Adipose tissue (tissue), 3 donors: ENCODE measurements at regions not wholly inside any gene's neighbourhood (a gene's known extent, or its start where the extent isn't known, plus 50 kb on each side); places are given as distances from the start of the nearest gene placed in this dataset.

ENCODE experiments used
- H3K27ac ChIP-seq: one replicate; pipeline ENCODE4 v1.5.1; 2013; ENCODE audit warnings: low read depth, low read length
- WGBS, 3 donors: extraction: QIAGEN DNeasy Blood & Tissue Kit; methylation state at CpG; one replicate each; pipeline ENCODE4 v1.1.7; 2013; 5-methylcytosine and 5-hydroxymethylcytosine counted together
- donor health status: healthy with polysubstance abuse.
- donor health status: Bipolar disorder and iron deficiency.
- donor health status: healthy.

DNA sequence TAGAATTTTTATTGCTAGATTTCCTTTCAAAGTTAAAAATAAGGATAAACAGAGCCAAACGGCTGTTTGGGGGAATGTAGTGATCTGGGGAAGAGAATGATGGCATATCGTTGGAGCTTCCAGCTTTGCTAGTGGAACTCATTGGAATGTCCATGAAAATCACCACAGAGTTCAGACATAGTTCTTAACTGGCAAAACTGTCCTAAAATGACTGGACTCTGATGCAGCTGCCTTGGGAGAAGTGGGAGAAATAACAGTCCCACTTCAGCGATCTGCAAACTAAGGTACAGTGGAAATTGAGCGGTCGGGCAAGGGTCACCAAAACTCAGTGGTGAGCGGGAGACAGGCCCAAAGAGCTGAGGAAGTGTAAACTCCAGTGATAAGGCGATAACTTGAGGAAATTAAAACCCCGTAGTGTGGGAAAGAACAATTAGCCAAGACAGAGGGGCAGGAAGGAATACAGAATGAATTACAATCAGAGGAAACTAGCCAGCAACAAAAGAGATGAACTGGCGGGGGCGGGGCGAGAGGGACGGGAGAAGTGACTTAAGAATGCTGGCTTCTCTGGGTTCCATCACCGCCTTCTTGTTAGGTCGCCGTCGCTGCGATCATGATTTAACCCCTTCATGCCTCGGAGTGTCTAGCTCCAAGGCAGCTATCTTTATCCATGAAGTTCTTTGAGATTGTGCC lies 89.8 kb upstream of the ARHGAP29 start:
- no peak overlapping the region for H3K27ac ChIP-seq
- 10 to 32% (median 17%) methylated on average over 18 of the region's 18 CpGs for WGBS, 3 donors

DNA sequence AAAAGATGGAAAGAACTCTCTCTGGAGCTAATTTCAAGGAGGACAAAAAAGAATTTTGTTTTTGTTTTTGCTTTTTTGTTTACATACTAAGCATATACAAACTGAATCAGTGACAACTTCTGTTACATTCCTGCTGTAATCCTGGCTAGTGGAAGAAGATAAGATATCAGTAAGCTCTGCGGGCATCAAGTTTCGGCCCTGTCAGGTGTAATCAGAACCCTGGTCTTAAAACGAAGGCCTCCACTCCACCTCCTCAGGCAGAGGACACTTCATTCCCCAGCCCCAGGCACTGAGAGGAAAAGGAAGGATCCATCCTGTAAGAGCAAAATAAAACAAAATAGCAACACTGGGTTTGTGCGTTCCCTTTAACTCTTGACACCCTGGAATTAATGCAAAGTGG lies 88.9 kb upstream of the ARHGAP29 start:
- H3K27ac ChIP-seq: no peak overlapping the region
- 14 to 55% (median 50%) methylated on average over 4 of the region's 4 CpGs for WGBS, 3 donors

DNA sequence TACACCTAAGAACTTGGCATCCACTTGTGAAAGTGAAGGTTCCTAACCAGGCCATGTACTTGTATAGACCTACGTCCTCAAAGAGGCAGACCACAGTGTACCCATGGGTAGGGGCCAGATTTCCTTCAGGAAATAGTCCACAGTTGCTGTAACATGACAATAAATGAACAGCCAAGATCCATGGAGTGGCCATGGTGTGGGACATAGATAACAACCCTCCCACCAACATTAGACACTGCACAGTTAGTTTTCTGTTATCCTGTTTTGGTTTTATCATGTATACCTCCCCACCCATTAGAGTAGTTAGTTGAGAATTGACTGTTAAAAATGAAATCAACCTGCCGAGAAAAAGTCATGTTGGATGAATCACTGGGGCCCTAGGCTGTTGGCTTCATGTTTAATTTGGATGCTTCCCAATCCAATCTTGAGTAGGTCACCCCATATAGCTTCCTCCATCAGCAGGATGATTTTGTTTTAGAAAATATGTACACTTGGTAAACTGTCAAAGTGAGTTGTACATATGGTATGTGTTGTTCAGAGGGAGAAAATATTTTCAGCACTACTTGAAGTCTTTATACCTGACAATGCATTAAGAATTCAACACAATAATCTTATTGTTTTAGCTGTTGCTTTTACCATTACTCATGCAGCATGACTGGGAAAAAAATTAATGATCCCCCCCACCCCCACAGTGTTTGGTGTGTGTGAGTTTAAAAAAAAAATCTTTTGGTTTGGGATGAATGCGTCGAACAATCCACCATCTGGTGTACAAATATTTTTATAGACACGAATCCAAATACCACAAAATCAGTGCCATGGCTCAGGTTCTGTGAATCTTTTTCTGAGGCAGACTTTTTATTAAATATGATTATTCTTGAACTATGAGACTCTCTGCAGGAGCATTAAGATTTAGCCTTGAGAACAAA lies 88.3 kb upstream of the ARHGAP29 start:
- H3K27ac ChIP-seq: no peak overlapping the region
- 24 to 48% (median 46%) methylated on average over 5 of the region's 5 CpGs for WGBS, 3 donors

DNA sequence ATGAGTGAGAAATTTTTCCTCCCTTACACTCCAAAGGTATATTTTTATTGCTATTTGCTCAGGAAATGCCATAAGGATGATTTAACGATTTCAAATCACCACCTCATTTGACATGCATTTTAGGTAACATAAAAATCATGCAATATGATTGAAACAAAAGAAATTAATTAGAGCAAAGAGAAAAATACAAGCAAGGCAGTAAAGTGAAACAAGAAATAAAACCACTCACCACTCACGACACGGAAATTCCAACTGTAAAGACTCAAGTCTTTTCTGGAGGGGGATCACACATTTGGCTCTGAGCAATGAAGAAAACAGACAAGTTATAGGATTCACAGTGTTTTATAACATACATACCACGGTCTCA lies 86.8 kb upstream of the ARHGAP29 start:
- H3K27ac ChIP-seq: no peak overlapping the region
- WGBS, 3 donors: 70 to 76% (median 73%) methylated on average over 4 of the region's 4 CpGs

DNA sequence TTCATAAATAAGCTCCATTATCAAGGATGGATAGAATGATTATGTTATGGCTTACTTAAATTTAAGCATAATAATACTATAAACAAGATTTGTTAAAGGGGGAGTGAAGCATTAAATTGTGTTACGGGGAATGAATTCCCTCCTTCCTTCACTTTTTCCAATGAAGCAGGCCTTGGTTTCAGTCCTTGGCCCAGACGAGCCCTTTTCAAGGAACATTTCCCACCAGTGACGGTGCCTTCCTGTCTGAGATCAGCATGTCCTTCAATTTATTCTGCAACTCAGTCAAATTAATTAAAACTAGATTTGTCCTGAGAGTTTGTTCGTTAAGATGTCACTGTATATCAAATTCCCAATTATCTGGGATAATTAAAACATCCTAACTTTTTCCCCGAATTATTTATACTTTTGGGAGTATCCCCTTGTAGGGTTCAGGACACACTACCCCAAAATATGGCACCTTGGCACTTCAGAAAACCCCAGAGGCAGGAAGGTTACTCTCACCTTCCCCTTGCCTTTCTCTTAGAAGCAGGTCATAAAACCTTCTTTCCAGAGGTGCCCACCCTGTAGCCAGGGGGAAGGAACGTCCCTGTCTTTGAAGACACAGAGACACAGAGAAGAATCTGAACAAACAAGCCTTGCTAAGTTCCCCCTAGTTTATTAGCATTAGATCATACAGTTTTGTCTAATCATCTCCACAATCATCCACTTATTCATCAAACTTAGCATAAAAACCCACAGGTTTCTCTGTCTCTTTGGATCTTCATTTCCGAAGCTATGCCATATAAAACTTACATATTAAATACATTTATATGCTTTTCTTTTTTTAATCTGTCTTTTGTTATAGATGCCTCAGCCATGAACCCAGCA lies 86.2 kb upstream of the ARHGAP29 start:
- no peak overlapping the region for H3K27ac ChIP-seq
- WGBS, 3 donors: 77 to 89% (median 82%) methylated on average over 7 of the region's 7 CpGs

DNA sequence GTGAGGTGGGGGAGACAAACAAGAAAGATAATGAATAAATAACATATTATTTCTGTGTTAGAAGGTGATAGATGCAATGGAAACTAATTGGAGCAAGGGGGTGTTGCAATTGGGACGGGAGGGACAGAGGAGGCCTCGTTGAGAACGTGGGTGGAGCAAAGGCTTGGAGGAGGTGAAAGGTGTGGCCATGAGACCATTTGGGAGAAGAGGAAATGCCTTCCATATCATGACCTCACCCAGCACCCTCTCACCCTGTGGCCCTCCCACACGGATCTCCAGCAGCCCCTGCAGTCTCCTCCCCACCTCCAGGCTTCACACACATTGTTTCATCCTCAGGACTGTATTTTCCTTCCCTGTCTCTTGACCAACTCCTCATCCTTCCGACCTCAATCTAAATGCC lies 85.3 kb upstream of the ARHGAP29 start:
- H3K27ac ChIP-seq: no peak overlapping the region
- whole genome bisulfite sequencing, 3 donors: 59 to 84% (median 66%) methylated on average over 5 of the region's 5 CpGs

DNA sequence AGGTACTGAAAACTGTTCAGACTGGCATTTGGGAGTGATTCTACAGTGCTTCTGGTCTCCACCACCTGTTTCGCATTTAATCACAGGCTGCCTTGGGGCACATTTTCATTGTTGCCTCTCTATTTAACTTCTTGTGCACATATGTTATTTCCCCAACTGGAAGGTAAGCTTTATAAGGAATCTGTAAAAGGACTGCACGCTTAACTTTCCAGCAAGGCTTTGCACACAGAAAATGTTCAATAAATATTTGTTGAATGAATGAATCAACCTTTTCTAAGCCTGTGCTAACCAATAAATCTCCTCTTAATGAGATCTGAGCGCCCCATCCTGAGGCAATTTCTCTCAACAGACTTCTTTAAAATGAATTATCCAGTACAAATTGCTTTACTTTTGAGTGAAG lies 84.3 kb upstream of the ARHGAP29 start:
- WGBS, 3 donors: 68 to 96% (median 88%) methylated on average over 3 of the region's 3 CpGs
- no peak overlapping the region for H3K27ac ChIP-seq

DNA sequence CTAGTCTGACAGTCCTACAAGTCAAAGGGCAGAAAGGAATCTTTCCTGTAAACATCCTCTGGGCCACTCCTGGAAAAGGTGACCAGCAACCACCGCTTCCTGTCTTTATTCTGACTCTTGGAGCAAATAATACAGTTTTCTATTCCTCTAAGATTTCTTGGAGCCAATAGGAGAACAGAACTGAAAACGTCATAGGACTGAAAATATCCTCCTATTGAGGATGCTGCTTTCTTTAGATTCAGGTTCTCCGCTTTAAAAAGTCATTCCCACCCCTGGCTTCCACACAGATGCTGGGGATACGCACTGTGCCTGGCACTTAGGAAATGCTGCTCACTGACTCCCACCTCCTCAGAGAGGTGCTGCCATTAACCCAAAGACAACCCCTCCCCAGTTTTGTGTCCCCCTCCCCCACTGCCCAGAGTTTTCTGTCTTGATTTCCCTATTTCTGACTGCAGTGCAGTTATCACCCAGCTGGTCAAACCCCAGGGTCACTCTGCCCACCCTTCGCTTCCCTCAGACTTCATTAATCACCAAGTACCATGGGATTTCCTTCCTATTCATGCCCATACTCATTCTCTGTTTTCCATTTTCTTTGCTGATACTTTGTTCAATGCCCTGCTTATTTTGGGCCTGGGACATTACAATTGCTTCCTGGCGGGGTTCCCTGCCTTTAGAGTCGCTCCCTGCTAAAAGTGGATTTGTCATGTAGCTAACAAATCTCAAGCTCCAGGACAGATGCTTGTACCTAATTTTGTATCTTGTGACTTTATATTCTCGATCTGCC lies 82.1 kb upstream of the ARHGAP29 start:
- no peak overlapping the region for H3K27ac ChIP-seq
- WGBS, 3 donors: 74 to 84% (median 75%) methylated on average over 8 of the region's 8 CpGs

DNA sequence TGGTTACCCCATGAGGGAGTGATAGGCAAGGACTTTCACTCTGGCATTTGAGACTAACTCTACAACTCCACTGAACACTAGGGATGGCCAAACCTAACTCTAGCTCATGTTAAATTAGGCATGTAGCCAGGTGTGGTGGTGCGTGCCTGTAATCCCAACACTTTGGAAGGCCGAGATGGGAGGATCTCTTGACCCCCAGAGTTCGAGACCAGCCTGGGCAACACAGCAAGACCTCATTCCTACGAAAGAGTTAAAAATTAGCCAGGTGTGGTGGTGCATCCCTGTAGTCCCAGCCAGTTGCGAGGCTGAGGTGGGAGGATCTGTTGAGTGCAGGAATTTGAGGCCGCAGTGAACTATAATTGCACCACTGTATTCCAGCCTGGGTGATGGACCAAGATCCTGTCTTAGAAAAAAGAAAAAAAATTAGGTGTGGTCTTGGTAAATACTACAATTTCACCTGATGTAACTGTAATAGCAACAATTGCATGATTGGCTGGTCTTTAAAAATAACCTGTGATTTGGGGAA lies 81.2 kb upstream of the ARHGAP29 start:
- H3K27ac ChIP-seq: no peak overlapping the region
- 94 to 95% (median 95%) methylated on average over 6 of the region's 6 CpGs for WGBS, 3 donors

DNA sequence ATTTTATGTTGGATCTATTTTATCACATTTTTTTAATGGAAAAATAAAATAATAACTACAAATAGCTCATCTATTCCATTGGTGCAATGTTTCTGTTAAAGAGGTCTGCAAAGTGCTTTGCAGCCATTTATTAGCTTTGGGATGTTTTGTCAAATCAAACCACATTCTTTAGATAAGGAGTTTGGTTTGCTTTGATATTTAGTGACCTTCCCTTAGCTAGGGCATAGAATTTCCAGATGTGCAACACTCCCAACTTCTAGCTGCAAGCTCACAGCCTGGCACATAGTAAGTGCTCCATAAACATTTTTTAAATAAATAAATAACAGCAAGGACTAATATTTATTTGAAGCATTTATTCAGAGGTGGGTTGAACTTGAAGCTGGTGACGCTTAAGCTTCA lies 80.4 kb upstream of the ARHGAP29 start:
- 91 to 97% (median 95%) methylated on average over 1 of the region's 1 CpG for WGBS, 3 donors
- H3K27ac ChIP-seq: no peak overlapping the region

DNA sequence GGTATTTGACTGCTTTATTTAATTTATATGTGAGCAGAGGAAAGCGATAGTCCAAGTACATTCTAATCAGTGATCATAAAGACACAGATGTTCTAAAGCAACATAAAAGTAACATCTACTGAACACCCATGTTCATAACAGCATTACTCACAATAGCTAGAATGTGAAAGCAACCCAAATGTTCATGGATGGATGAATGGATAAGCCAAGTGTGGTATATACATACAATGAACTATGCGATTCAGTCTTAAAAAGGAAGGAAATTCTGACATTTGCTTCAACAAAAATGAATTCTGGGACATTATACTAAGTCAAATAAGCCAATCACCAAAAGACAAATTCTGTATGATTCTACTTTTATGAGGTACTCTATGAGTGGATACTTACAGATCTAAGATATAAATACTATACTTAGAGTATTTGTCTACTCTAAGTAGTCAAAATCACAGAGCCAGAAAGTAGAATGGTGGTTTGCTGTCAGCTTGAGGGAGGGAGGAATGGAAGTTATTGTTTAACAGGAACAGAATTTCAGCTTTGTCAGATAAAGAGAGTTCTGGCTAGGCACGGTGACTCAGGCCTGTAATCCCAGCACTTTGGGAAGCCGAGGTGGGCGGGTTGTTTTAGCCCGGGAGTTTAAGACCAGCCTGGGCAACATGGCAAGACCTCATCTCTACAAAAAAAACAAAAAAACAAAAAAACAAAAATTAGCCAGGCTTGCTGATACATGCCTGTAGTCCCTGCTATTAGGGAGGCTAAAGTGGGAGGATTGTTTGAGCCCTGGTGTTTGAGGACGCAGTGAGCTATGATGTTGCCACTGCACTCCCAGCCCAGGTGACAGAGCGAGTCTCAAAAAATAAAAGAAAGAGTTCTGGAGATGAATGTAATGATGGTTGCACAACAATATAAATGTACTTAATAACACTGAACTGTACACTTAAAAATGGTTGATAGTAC lies 79.7 kb upstream of the ARHGAP29 start:
- H3K27ac ChIP-seq: no peak overlapping the region
- 68 to 90% (median 87%) methylated on average over 8 of the region's 8 CpGs for WGBS, 3 donors

DNA sequence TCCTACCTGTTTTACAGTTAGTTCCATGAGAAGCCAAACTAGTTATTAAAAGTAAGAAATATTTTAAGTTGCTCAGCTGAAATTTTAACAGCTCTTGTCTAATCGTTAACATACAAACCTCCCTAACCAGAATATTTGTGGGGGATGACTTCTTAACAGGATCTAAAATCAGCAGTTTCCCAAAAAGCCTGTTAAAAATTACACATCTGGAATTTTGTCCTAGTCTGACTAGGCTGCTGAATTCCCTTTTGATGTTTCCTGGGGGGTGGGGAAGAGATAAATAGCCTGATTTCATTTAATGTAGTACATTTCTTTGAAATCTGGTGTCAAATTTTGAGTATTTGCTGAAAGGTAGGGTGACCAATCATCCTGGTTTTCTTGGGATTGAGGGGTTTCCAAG lies 78.8 kb upstream of the ARHGAP29 start:
- H3K27ac ChIP-seq: no peak overlapping the region
- 36 to 64% (median 53%) methylated on average over 1 of the region's 1 CpG for WGBS, 3 donors

DNA sequence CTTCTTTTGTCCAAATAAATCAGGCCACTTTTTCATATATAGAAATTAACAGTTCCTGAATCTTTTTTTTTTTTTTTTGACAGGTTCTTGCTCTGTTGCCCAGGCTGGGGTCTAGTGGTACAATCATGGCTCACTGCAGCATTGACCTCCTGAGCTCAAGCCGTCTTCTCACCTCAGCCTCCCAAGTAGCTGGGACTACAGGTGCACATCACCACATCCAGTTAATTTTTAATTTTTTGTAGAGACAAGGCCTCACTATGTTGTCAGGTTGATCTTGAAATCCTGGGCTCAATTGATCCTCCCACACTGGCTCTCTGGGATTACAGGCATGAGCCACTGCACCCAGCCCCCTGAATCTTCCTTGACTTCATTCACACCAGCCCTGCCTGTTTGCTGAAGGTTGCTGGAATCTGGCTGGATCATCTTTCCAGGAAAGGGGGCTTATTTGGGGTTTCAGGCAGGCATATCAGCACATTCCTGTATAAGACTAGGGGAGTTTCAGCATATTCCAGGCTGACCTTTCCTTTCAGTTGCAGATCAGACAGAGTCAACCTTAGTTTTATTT lies 78.2 kb upstream of the ARHGAP29 start:
- H3K27ac ChIP-seq: no peak overlapping the region
- 94 to 100% (median 95%) methylated on average over 1 of the region's 1 CpG for WGBS, 3 donors

DNA sequence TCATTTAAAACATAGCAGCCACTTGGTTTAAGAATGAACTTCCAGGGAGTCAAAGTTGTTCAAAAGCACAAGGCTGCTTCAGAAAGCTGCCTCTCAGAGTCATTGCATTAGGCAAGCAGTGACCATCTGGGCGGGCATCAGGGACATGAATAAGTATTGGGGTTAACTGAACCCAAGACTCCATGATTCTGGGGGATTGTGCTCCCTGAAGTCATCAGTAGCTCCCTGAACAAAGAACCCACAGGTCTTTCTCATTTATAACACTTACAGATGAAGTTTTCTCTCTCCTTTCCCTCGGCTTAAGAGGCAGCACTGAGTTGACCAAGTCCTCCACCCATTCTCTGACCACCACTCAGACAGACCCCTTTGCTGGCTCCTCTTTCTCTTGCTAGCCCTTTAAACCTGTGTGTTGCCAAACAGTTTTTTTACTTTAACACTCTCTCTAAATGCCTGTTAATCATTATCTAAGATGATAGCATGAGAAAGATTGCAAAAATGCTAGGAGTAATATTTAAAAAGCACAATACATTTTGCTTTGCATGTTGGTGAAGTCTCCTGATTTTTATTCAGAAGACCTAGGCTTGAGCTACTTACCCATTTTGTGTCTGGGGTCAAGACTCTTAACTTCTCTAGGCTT lies 77.0 kb upstream of the ARHGAP29 start:
- H3K27ac ChIP-seq: no peak overlapping the region
- 70 to 88% (median 85%) methylated on average over 2 of the region's 2 CpGs for WGBS, 3 donors

DNA sequence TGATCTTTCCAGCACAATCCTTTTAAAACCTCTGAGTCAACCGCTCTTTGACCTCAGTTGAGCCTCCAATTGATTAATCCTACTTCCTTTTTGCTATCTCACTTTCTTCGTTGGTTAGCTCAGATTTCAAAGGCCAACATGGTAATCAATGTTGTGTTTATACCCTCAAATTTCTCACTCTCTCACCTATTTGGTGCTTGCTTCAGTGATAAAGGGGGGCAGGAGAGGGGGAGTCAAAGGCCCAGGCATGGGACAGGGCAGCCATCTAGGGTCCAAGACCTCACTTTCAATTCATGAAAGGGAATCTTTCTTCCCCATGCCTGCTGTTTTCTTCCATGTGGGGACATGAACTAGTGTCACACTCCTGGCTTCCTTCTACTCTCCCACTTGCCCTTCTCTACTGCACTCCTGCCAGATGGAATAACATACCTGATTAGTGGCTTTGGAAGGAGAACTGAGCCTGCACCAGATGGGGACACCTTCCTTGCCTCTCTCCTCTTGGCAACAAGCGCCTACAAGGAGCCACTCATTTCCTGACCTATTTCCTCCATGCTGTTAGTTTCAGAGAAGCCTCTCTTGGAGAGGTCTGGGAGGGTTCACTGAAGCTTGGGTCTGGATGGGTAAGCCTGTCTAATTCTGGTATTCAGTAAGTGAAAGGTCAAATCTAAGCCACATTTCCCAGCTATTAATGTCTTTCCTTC lies 73.3 kb upstream of the ARHGAP29 start:
- no peak overlapping the region for H3K27ac ChIP-seq
- 61 to 68% (median 62%) methylated on average over 3 of the region's 3 CpGs for WGBS, 3 donors
